ENCODE measurements at regions not wholly inside any gene's neighbourhood (a gene's known extent, or its start where the extent isn't known, plus 50 kb on each side); places are given as distances from the start of the nearest gene placed in this dataset.

DNA sequence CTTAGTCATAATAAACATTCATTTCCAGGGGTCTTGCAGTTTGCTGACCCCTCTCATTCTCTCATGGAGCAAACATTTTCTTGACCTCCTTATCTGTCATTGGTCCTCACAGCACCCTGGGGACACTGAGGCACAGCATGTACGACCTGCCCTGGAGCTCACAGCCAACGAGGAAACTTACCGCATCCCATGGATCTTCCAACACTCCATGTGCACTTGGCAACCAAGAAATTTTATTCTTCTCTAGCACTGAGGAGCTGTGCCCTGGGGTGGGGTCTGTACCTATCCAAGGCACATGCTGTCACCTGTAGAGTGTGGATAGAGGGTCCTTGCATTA is 69.4 kb upstream of the IGLL5 start:
- no peak for TF ChIP-seq CTCF (IDR thresholded peaks at IDR 0.05; ENCODE audit: low read depth, low read length)
- no peak for TF ChIP-seq POLR2A (IDR thresholded peaks at IDR 0.05; ENCODE audit: extremely low read depth, insufficient read length)
- no peak for TF ChIP-seq MYC (IDR thresholded peaks at IDR 0.05; ENCODE audit: low read depth, low read length)
